ENCODE measurements at regions not wholly inside any gene's neighbourhood (a gene's known extent, or its start where the extent isn't known, plus 50 kb on each side); places are given as distances from the start of the nearest gene placed in this dataset.

DNA sequence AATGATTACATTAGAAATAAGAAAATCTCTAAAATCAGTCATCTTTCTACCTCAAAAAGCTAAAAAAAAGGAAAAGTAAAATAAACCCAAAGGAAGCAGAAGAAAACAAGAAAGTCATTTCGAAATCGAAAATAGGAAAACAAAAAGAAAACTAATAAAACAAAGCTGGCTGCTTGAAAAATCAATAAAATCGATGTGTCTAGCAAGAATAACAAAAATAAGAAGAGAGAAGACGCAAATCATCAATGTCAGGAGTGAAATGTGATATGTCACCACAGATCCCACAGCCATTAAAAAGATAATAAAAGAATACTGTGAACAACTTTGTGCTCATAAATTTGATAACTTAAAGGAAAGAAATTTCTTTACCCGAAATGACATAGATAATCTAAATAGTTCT is 218.1 kb upstream of the S1PR3 start:
- no peak overlapping the region for H3K27ac ChIP-seq (ENCODE audit: low read length)
- H3K79me2 ChIP-seq (ENCODE audit: low read length), result no peaks in the 10 kb centered on the region
- TF ChIP-seq, protein P1, sequence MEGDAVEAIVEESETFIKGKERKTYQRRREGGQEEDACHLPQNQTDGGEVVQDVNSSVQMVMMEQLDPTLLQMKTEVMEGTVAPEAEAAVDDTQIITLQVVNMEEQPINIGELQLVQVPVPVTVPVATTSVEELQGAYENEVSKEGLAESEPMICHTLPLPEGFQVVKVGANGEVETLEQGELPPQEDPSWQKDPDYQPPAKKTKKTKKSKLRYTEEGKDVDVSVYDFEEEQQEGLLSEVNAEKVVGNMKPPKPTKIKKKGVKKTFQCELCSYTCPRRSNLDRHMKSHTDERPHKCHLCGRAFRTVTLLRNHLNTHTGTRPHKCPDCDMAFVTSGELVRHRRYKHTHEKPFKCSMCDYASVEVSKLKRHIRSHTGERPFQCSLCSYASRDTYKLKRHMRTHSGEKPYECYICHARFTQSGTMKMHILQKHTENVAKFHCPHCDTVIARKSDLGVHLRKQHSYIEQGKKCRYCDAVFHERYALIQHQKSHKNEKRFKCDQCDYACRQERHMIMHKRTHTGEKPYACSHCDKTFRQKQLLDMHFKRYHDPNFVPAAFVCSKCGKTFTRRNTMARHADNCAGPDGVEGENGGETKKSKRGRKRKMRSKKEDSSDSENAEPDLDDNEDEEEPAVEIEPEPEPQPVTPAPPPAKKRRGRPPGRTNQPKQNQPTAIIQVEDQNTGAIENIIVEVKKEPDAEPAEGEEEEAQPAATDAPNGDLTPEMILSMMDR (IDR thresholded peaks at IDR 0.05; ENCODE audit: low read length), result no peak
- TF ChIP-seq EZH2phosphoT487 (IDR thresholded peaks at IDR 0.05; ENCODE audit: low read length) (no peak), EZH2 (optimal IDR thresholded peaks at IDR 0.05; ENCODE audit: low read depth, low read length) (no peak)
- no peaks in the 10 kb centered on the region for H3F3A ChIP-seq (ENCODE audit: insufficient read depth, low read length)
- no peak overlapping the region for H3K4me2 ChIP-seq (ENCODE audit: low read depth, low read length)
- no peaks in the 10 kb centered on the region for H4K20me1 ChIP-seq (ENCODE audit: insufficient read depth, low read length)
- H3K36me3 ChIP-seq (replicated peaks; ENCODE audit: insufficient read depth, low read length), result no peaks in the 10 kb centered on the region
- H3K9me3 ChIP-seq (replicated peaks; ENCODE audit: insufficient read depth, low read length), result no peaks in the 10 kb centered on the region
- no peaks in the 10 kb centered on the region for H3K9me2 ChIP-seq (replicated peaks; ENCODE audit: insufficient read depth, low read length)
- no peak overlapping the region for H3K4me3 ChIP-seq (ENCODE audit: low read length)
- H3K4me1 ChIP-seq (ENCODE audit: low read length), result peaks cover 14% of the 10 kb centered on the region
- no peak overlapping the region for H3K9ac ChIP-seq (ENCODE audit: low read length)
- no peaks in the 10 kb centered on the region for H3K27me3 ChIP-seq (replicated peaks; ENCODE audit: insufficient read depth, low read length)
- no peak overlapping the region for H2AFZ ChIP-seq (ENCODE audit: low read length)
- DNase-seq, result no peak

DNA sequence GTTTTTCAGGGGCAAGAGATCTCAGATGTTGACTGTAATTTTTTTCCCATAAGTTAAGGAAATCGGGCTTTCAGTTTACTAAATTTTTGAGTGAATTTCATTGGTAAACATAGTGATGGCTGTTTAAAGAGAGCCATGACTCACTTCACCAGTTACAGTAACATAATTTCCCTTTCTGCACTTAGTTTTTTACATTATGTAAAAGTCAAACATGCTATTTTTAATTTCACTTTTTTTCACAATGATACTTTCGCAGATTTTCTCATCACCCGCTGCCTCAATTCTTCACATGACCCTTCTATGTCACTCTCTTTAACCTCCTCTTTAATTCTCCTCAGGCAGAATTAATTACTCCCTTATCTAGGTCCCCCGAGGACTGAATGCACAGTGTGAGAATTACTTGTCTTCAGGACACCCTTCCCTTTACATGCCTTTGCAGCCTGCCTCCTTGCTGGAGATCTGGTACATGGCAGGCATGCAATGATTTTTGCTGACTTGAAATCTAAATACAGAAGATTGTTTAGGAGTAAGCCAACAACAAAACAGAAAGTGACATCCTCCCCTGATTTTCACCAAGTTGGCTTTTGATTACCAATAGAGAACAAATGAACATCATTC is 217.5 kb upstream of the S1PR3 start:
- no peaks in the 10 kb centered on the region for H3K9me2 ChIP-seq (replicated peaks; ENCODE audit: insufficient read depth, low read length)
- H3K9ac ChIP-seq (ENCODE audit: low read length), result no peak overlapping the region
- H3K9me3 ChIP-seq (replicated peaks; ENCODE audit: insufficient read depth, low read length), result no peaks in the 10 kb centered on the region
- H3K4me2 ChIP-seq (ENCODE audit: low read depth, low read length), result no peak overlapping the region
- no peaks in the 10 kb centered on the region for H3K36me3 ChIP-seq (replicated peaks; ENCODE audit: insufficient read depth, low read length)
- H3K79me2 ChIP-seq (ENCODE audit: low read length), result no peaks in the 10 kb centered on the region
- H4K20me1 ChIP-seq (ENCODE audit: insufficient read depth, low read length), result no peaks in the 10 kb centered on the region
- no peak overlapping the region for H3K4me3 ChIP-seq (ENCODE audit: low read length)
- H2AFZ ChIP-seq (ENCODE audit: low read length), result no peak overlapping the region
- no peaks in the 10 kb centered on the region for H3K27me3 ChIP-seq (replicated peaks; ENCODE audit: insufficient read depth, low read length)
- H3K4me1 ChIP-seq (ENCODE audit: low read length), result peaks cover 17% of the 10 kb centered on the region
- no peak overlapping the region for H3K27ac ChIP-seq (ENCODE audit: low read length)
- no peak for TF ChIP-seq EZH2 (optimal IDR thresholded peaks at IDR 0.05; ENCODE audit: low read depth, low read length)
- no peaks in the 10 kb centered on the region for H3F3A ChIP-seq (ENCODE audit: insufficient read depth, low read length)
- DNase-seq, result no peak

DNA sequence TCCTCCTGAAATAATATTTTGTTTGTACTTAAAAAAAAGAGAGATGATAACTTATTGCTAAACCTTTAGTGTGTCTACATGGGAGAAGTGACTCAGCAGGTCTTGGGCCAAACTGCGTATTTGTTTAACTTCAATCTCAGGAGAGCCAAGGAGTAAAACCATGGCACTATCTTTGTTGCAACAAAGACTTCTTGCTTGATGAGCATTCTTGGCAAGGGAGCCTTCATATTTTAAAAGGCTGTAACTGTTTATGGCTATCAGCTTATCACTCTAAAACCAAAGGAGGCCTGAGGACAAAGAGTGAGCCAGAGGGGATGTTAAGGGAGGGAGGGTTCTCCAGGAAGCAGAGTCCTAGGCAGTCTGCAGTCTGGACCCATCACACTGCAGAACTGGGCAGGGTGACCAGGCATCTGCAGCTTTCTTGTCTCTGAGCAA is 216.2 kb upstream of the S1PR3 start:
- H3K9me2 ChIP-seq (replicated peaks; ENCODE audit: insufficient read depth, low read length), result no peaks in the 10 kb centered on the region
- H3K4me1 ChIP-seq (ENCODE audit: low read length), result peaks cover 17% of the 10 kb centered on the region
- H3K4me3 ChIP-seq (ENCODE audit: low read length), result no peak overlapping the region
- no peaks in the 10 kb centered on the region for H3K27me3 ChIP-seq (replicated peaks; ENCODE audit: insufficient read depth, low read length)
- no peaks in the 10 kb centered on the region for H3F3A ChIP-seq (ENCODE audit: insufficient read depth, low read length)
- no peak overlapping the region for H2AFZ ChIP-seq (ENCODE audit: low read length)
- no peak overlapping the region for H3K27ac ChIP-seq (ENCODE audit: low read length)
- no peaks in the 10 kb centered on the region for H3K36me3 ChIP-seq (replicated peaks; ENCODE audit: insufficient read depth, low read length)
- DNase-seq, result no peak
- no peaks in the 10 kb centered on the region for H3K9me3 ChIP-seq (replicated peaks; ENCODE audit: insufficient read depth, low read length)
- no peak overlapping the region for H3K4me2 ChIP-seq (ENCODE audit: low read depth, low read length)
- no peaks in the 10 kb centered on the region for H4K20me1 ChIP-seq (ENCODE audit: insufficient read depth, low read length)
- no peaks in the 10 kb centered on the region for H3K79me2 ChIP-seq (ENCODE audit: low read length)
- no peak for TF ChIP-seq EZH2 (optimal IDR thresholded peaks at IDR 0.05; ENCODE audit: low read depth, low read length)
- TF ChIP-seq, protein P1 (IDR thresholded peaks at IDR 0.05; ENCODE audit: low read length), result no peak
- TF ChIP-seq EZH2phosphoT487 (IDR thresholded peaks at IDR 0.05; ENCODE audit: low read length), result no peak
- no peak overlapping the region for H3K9ac ChIP-seq (ENCODE audit: low read length)

DNA sequence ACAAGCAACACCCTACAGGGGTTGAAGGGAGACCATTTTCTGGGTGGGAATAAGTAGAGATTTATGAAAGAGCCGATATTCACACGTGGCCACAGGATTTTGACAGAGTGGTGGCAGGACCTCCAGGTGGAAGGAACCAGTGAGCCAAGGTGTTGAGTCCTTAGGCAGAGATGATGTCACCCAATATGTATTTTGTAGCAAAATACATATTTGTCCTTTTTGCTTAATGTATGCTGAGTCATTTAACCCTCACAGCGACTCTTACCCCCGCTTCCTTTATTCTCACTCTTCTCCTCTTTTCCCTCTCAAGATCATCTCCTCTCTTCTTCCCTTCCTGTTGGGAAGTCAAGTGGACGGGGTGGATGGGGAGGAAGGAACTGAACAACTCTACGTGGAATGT is 215.7 kb upstream of the S1PR3 start:
- H3K27me3 ChIP-seq (replicated peaks; ENCODE audit: insufficient read depth, low read length), result no peaks in the 10 kb centered on the region
- no peaks in the 10 kb centered on the region for H3K9me2 ChIP-seq (replicated peaks; ENCODE audit: insufficient read depth, low read length)
- H3K36me3 ChIP-seq (replicated peaks; ENCODE audit: insufficient read depth, low read length), result no peaks in the 10 kb centered on the region
- H3F3A ChIP-seq (ENCODE audit: insufficient read depth, low read length), result no peaks in the 10 kb centered on the region
- no peak overlapping the region for H2AFZ ChIP-seq (ENCODE audit: low read length)
- no peak overlapping the region for H3K9ac ChIP-seq (ENCODE audit: low read length)
- H4K20me1 ChIP-seq (ENCODE audit: insufficient read depth, low read length), result no peaks in the 10 kb centered on the region
- DNase-seq, result no peak
- peaks cover 17% of the 10 kb centered on the region for H3K4me1 ChIP-seq (ENCODE audit: low read length)
- no peaks in the 10 kb centered on the region for H3K79me2 ChIP-seq (ENCODE audit: low read length)
- no peak overlapping the region for H3K4me3 ChIP-seq (ENCODE audit: low read length)
- H3K9me3 ChIP-seq (replicated peaks; ENCODE audit: insufficient read depth, low read length), result no peaks in the 10 kb centered on the region
- TF ChIP-seq EZH2phosphoT487 (IDR thresholded peaks at IDR 0.05; ENCODE audit: low read length), result no peak
- TF ChIP-seq EZH2 (optimal IDR thresholded peaks at IDR 0.05; ENCODE audit: low read depth, low read length), result no peak
- TF ChIP-seq, protein P1 (IDR thresholded peaks at IDR 0.05; ENCODE audit: low read length), result no peak
- H3K4me2 ChIP-seq (ENCODE audit: low read depth, low read length), result no peak overlapping the region
- H3K27ac ChIP-seq (ENCODE audit: low read length), result no peak overlapping the region
